Left lung (tissue), 4 donors: ENCODE measurements at regions not wholly inside any gene's neighbourhood (a gene's known extent, or its start where the extent isn't known, plus 50 kb on each side); places are given as distances from the start of the nearest gene placed in this dataset.
"Not testable (repeated sequence)": the region's sequence is repeated elsewhere in the genome, so short reads cannot be mapped to it uniquely, and the experiment has no call there.

ENCODE experiments used
- ATAC-seq: fragments of 200-7000 bp; cut with Tn5 transposase; one replicate; pipeline ENCODE4 v1.9.1; 2020; ENCODE audit warnings: moderate library complexity
- DNase-seq, 4 donors: peaks; one replicate each; pipeline ENCODE4 v3.0.0-alpha.2; 2013 to 2020
- H3K27ac ChIP-seq, 2 donors: fragments of 200-600 bp; sonication (generic) in 1 of 2; one replicate each; pipeline versions ENCODE4 v1.5.0 to v1.8.0; 2020 to 2021
- H3K27me3 ChIP-seq, 2 donors: fragments of 200-600 bp; sonication (generic) in 1 of 2; one replicate each; pipeline versions ENCODE4 v1.5.0 to v1.8.0; 2020 to 2021
- H3K36me3 ChIP-seq, 2 donors: fragments of 200-600 bp; sonication (generic) in 1 of 2; one replicate each; pipeline versions ENCODE4 v1.5.0 to v1.8.0; 2020 to 2021
- H3K4me1 ChIP-seq, 2 donors: fragments of 200-600 bp; one replicate each; pipeline ENCODE4 v1.8.0; 2021
- H3K4me3 ChIP-seq, 2 donors: fragments of 200-600 bp; sonication (generic) in 1 of 2; one replicate each; pipeline versions ENCODE4 v1.5.0 to v1.8.0; 2020 to 2021; ENCODE audit warnings: mild to moderate bottlenecking in 1 of 2
- H3K9me3 ChIP-seq, 2 donors: fragments of 200-600 bp; sonication (generic) in 1 of 2; one replicate each; pipeline versions ENCODE4 v1.5.0 to v1.8.0; 2020 to 2021
- CTCF ChIP-seq, 2 donors: fragments of 200-600 bp; sonication (generic) in 1 of 2; IDR thresholded peaks; one replicate each; pipeline versions ENCODE4 v1.5.0 to v1.8.0; 2021; ENCODE audit warnings: antibody characterized with exemption in 2 of 2
- intact Hi-C, 2 donors: fragments of 100-400 bp; cut with DNase I; formaldehyde crosslinking; loops; one replicate each; pipeline versions ENCODE4 v1.11.2 to v1.14.2; 2022
- donor health status: DM: no; HTN: yes; CAD: no.
- donor health status: DM: no; HTN: no; CAD: no.

- DNase-seq (no peak), ATAC-seq (no peak)
- Histone ChIP-seq H3K27ac (no peak overlapping the region), H3K4me1 (no peaks in the 10 kb centered on the region), H3K27me3 (no peaks in the 10 kb centered on the region), H3K4me3 (no peak overlapping the region), H3K9me3 (peaks cover 0 to 32% of the 10 kb centered on the region in 2 donors), H3K36me3 (no peaks in the 10 kb centered on the region)
- no peak for TF ChIP-seq CTCF (IDR thresholded peaks at IDR 0.05)
- intact Hi-C loops, result no loop called here
These were observed 319.4 kb downstream of the CD109 start for GRCh38 chr6:74015427-74015826.

- intact Hi-C loops, result no loop called here
- TF ChIP-seq CTCF (IDR thresholded peaks at IDR 0.05), result no peak
- no peak overlapping the region for H3K4me3 ChIP-seq
- H3K9me3 ChIP-seq, result peaks cover 0 to 5% of the 10 kb centered on the region in 2 donors
- no peak overlapping the region for H3K27ac ChIP-seq
- DNase-seq, result no peak
- no peaks in the 10 kb centered on the region for H3K36me3 ChIP-seq
- H3K27me3 ChIP-seq, result no peaks in the 10 kb centered on the region
- no peaks in the 10 kb centered on the region for H3K4me1 ChIP-seq
- no peak for ATAC-seq
These were observed 304.9 kb downstream of the CD109 start for GRCh38 chr6:74000666-74001490.

GRCh38 chr6:73990609-73991238 is 294.7 kb downstream of the CD109 start:
- H3K4me1 ChIP-seq, H3K9me3 ChIP-seq, DNase-seq, H3K27me3 ChIP-seq, ATAC-seq, intact Hi-C loops, H3K27ac ChIP-seq, H3K36me3 ChIP-seq, H3K4me3 ChIP-seq: not testable (repeated sequence)

GRCh38 chr6:73989428-73989827 is 293.4 kb downstream of the CD109 start:
- peaks cover 0 to 3% of the 10 kb centered on the region in 2 donors for H3K9me3 ChIP-seq
- no peak for ATAC-seq
- H3K36me3 ChIP-seq, result no peaks in the 10 kb centered on the region
- H3K4me1 ChIP-seq, result no peaks in the 10 kb centered on the region
- no peak for DNase-seq
- no peak overlapping the region for H3K4me3 ChIP-seq
- TF ChIP-seq CTCF (IDR thresholded peaks at IDR 0.05), result no peak
- no peak overlapping the region for H3K27ac ChIP-seq
- intact Hi-C loops, result no loop called here
- no peaks in the 10 kb centered on the region for H3K27me3 ChIP-seq

GRCh38 chr6:73985891-73986290 is 289.9 kb downstream of the CD109 start:
- no peaks in the 10 kb centered on the region for H3K27me3 ChIP-seq
- intact Hi-C loops, result no loop called here
- ATAC-seq, result no peak
- H3K4me1 ChIP-seq, result no peaks in the 10 kb centered on the region
- TF ChIP-seq CTCF (IDR thresholded peaks at IDR 0.05), result no peak
- H3K27ac ChIP-seq, result no peak overlapping the region
- no peak for DNase-seq
- H3K4me3 ChIP-seq, result no peak overlapping the region
- no peaks in the 10 kb centered on the region for H3K36me3 ChIP-seq
- H3K9me3 ChIP-seq, result peaks cover 3 to 4% of the 10 kb centered on the region in 2 donors
